ENCODE measurements at regions not wholly inside any gene's neighbourhood (a gene's known extent, or its start where the extent isn't known, plus 50 kb on each side); places are given as distances from the start of the nearest gene placed in this dataset.

DNA sequence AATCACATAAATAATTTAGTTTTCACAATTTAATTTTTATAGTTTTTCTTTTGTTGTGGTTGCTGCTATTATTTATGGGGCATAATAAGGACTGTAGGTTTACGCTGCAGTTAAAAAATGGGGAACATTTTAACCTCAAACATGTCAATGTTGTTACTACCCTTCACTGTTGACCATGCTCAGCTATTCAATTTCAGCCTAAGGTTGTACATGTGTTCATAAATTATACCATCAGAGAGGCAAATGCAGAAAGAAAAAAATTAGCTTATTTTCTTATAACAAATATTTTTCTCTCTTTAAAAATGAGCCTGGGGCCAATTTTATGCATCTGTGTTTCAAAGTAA, 110.1 kb upstream of the PITRM1 start:
- H3K27ac ChIP-seq: no peak overlapping the region
- TF ChIP-seq, protein P1, sequence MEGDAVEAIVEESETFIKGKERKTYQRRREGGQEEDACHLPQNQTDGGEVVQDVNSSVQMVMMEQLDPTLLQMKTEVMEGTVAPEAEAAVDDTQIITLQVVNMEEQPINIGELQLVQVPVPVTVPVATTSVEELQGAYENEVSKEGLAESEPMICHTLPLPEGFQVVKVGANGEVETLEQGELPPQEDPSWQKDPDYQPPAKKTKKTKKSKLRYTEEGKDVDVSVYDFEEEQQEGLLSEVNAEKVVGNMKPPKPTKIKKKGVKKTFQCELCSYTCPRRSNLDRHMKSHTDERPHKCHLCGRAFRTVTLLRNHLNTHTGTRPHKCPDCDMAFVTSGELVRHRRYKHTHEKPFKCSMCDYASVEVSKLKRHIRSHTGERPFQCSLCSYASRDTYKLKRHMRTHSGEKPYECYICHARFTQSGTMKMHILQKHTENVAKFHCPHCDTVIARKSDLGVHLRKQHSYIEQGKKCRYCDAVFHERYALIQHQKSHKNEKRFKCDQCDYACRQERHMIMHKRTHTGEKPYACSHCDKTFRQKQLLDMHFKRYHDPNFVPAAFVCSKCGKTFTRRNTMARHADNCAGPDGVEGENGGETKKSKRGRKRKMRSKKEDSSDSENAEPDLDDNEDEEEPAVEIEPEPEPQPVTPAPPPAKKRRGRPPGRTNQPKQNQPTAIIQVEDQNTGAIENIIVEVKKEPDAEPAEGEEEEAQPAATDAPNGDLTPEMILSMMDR (conservative IDR thresholded peaks at IDR 0.05; ENCODE audit: low read depth): no peak
- ChIA-PET CTCF (interaction anchor here (0.6 to 0.7 kb wide), 2 partner anchors 97 to 136 kb away, joined by 3 read pairs; no protein-coding TSS in a partner anchor), POLR2A (ENCODE audit: low non-redundant PET) (no interaction called here)
- no peak for DNase-seq (ENCODE audit: low spot score)

DNA sequence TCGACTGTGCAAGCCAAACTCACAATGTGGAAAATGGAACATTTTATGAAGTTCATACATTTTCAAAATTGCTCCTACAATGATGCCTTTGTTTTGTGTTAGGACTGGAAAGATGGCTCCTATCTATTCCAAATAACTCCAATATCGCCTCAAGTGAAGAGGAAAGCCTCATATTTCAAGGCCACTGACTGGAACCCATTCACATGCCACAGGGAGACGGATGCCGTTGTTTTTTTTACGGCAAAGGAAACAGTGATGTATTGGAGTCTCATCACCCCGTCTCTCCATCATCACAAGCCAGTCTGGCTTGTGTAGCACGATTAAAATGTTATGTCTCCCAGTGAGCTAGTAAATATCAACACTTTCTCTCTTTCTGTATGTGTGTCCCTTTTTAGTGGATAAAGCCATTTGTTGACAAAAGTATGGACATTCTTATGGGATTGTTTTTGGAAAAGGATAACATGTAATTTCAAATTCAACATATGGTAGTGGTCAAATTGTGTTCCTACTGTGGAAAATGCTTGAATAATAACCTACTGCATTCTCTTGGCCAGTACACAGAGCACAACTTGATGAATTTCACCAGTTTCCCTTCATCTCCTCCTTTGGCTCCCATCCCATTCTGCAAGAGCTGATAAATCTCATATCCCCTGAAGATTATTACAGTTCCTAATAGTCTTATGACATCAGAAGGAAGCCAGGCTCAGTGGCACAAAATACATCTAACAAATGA, 109.5 kb upstream of the PITRM1 start:
- POLR2A ChIA-PET (ENCODE audit: low non-redundant PET): no interaction called here
- TF ChIP-seq, protein P1 (conservative IDR thresholded peaks at IDR 0.05; ENCODE audit: low read depth): no peak
- no peak overlapping the region for H3K27ac ChIP-seq
- CTCF ChIA-PET: interaction anchor here (0.7 kb wide), 1 partner anchor 98 kb away, joined by 3 read pairs; no protein-coding TSS in a partner anchor
- DNase-seq (ENCODE audit: low spot score): no peak

DNA sequence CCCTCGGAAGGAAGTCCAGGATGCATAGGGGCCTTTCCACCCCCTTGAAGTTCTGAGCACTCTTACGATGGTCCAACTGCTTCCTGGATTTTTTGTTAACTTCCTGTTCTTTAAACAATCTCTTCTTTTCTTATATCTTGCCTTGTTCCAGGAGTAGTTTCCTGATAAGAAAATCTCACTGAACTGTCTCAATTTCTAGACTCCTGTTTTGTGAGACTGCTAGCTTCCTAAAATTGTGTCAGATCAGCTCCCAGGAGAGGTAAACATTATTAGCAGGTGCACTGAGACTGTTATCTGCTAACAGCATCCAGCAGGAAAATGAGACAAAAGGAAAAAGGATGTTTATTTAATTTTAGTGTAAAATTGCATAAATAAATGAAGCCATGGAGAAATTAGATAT, 106.2 kb upstream of the PITRM1 start:
- DNase-seq (ENCODE audit: low spot score): no peak
- CTCF ChIA-PET: no interaction called here
- TF ChIP-seq, protein P1 (conservative IDR thresholded peaks at IDR 0.05; ENCODE audit: low read depth): no peak
- H3K27ac ChIP-seq: no peak overlapping the region
- POLR2A ChIA-PET (ENCODE audit: low non-redundant PET): no interaction called here

DNA sequence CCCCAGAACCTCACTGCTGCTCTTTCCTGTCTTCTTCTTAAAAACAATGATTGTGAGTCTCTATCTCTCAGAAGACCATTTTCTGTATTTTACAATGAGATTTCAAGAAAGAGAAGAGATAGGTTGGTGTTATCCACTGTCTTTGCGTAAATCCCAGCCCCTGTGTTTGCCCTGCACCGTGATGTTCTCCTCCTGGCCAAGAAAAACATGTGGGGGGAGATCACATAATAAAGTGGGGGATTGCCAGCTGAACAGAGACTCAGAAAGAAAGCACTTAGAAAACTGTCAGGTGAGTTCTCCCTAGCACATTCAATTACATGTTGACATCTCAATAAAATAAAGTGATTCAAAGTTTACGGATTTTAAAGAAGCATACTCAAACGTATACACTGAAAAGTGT, 105.0 kb upstream of the PITRM1 start:
- H3K27ac ChIP-seq: no peak overlapping the region
- ChIA-PET CTCF (no interaction called here), POLR2A (ENCODE audit: low non-redundant PET) (no interaction called here)
- DNase-seq (ENCODE audit: low spot score): no peak
- TF ChIP-seq, protein P1 (conservative IDR thresholded peaks at IDR 0.05; ENCODE audit: low read depth): no peak

DNA sequence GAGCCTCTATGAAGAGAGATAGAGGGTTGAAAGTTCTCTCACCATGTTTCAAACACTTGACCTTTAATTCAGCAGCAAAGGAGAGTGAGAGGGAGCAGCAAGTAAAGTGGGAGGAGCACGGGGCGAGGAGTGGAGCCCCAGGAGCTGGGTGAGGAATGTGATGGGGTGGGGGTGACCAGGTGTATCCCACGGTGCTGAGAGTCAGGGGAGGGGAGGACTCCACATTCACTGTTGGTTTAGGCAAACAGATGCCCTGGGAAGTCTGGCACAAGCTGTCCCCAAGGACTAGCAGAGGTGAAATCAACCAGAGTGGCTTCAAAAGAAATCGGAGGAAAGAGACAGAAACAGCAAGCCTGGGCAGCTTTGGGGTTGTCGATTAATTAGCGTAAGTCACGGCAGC, 101.8 kb upstream of the PITRM1 start:
- H3K27ac ChIP-seq: no peak overlapping the region
- no peak for DNase-seq (ENCODE audit: low spot score)
- TF ChIP-seq, protein P1 (conservative IDR thresholded peaks at IDR 0.05; ENCODE audit: low read depth): no peak
- ChIA-PET POLR2A (ENCODE audit: low non-redundant PET) (no interaction called here), CTCF (no interaction called here)

DNA sequence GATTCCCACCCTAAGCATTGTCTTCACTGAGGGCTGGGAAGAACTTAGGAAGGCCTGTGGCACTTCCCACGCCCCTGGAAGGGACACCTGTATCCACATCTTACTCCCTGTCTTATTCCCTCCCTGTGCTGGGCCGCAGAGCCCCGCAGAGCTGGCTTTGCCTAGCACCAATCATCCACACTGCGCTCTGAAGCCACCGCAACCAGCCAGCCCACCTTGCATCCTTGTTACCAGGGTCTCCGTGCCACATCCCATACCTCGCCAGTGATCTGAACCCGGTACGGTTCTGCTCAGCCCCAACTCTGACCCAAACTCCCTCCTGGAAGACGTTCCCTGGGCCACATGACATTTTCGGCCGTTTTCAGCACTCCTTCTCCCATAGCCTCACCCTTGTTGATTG, 101.4 kb upstream of the PITRM1 start:
- TF ChIP-seq, protein P1 (conservative IDR thresholded peaks at IDR 0.05; ENCODE audit: low read depth): no peak
- no peak for DNase-seq (ENCODE audit: low spot score)
- ChIA-PET CTCF (no interaction called here), POLR2A (ENCODE audit: low non-redundant PET) (no interaction called here)
- no peak overlapping the region for H3K27ac ChIP-seq
